K562 (cell line): ENCODE measurements at regions not wholly inside any gene's neighbourhood (a gene's known extent, or its start where the extent isn't known, plus 50 kb on each side); places are given as distances from the start of the nearest gene placed in this dataset.

Source experiments
- CHD1 ChIP-seq: fragments of 200-600 bp; sonication (generic); IDR thresholded peaks from one replicate; pipeline ENCODE4 v1.6.1; 2012; ENCODE audit warnings: mild to moderate bottlenecking, moderate library complexity, low read length, inconsistent platforms
- CTCF ChIP-seq, 3 experiments: IDR thresholded peaks in 2 of 3; conservative IDR thresholded peaks in 1 of 3; 2 replicates each; pipeline ENCODE4 v1.5.1; 2011 to 2012; ENCODE audit warnings: low read length in 3 of 3, mild to moderate bottlenecking in 3 of 3, control low read depth in 2 of 3, improper control_type of control experiment in 1 of 3, inconsistent platforms in 1 of 3, low read depth in 1 of 3, mixed read lengths in 1 of 3, moderate library complexity in 1 of 3; ENCODE audit not compliant: insufficient read depth in 2 of 3

- TF ChIP-seq CHD1 (no peak), CTCF (IDR thresholded peaks at IDR 0.05 in 2 of 3, conservative IDR thresholded peaks at IDR 0.05 in 1 of 3; ENCODE audit: insufficient read depth in 2 of 3, low read depth in 1 of 3, low read length in 3 of 3) (no peak)
These were observed 89.8 kb upstream of the ARHGEF7 start for GRCh38 chr13:111025310-111025709.
